ENCODE measurements at regions not wholly inside any gene's neighbourhood (a gene's known extent, or its start where the extent isn't known, plus 50 kb on each side); places are given as distances from the start of the nearest gene placed in this dataset.

DNA sequence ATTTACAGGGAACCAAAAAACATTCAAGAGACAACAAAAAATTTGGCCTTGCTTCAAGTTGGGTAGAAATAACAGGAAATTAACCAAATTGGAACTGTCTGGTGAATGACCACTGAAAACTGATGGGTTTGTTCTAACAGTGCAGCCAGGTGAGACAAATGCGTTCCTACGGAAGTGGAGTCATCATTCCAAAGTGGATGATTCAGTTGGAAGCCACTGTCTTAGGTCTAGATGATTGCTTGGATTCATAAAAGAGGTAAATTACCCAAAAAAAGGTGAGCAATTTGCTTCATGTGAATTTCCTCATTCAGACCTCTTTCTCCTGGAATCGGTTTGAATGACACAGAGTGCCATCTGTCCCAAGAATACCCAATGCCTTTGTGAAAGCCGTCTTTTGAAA, 87.1 kb upstream of the IPO5 start:
- DNase-seq (no peak), FAIRE-seq (no peak)
- H3K4me1 ChIP-seq (ENCODE audit: control insufficient read depth in 2 of 3, insufficient read depth in 2 of 3, low read depth in 1 of 3, low read length in 3 of 3) = no peaks in the 10 kb centered on the region
- no peaks in the 10 kb centered on the region for H3K27me3 ChIP-seq (ENCODE audit: control insufficient read depth, insufficient read depth, low read length)
- no peaks in the 10 kb centered on the region for H3K36me3 ChIP-seq (ENCODE audit: control insufficient read depth in 2 of 3, insufficient read depth in 3 of 3, low read length in 3 of 3)
- no peak overlapping the region for H3K27ac ChIP-seq (ENCODE audit: low read depth in 2 of 2, low read length in 2 of 2)
- H3K9me3 ChIP-seq (ENCODE audit: control insufficient read depth in 2 of 3, insufficient read depth in 1 of 3, low read length in 3 of 3) = peaks cover 0 to 4% (median 0%) of the 10 kb centered on the region in 3 donors
- no peak overlapping the region for H3K9ac ChIP-seq (ENCODE audit: low read length in 3 of 3)
- intact Hi-C loops (cut with DNase I) = no loop called here
- TF ChIP-seq, protein P1, sequence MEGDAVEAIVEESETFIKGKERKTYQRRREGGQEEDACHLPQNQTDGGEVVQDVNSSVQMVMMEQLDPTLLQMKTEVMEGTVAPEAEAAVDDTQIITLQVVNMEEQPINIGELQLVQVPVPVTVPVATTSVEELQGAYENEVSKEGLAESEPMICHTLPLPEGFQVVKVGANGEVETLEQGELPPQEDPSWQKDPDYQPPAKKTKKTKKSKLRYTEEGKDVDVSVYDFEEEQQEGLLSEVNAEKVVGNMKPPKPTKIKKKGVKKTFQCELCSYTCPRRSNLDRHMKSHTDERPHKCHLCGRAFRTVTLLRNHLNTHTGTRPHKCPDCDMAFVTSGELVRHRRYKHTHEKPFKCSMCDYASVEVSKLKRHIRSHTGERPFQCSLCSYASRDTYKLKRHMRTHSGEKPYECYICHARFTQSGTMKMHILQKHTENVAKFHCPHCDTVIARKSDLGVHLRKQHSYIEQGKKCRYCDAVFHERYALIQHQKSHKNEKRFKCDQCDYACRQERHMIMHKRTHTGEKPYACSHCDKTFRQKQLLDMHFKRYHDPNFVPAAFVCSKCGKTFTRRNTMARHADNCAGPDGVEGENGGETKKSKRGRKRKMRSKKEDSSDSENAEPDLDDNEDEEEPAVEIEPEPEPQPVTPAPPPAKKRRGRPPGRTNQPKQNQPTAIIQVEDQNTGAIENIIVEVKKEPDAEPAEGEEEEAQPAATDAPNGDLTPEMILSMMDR (IDR thresholded peaks at IDR 0.05; ENCODE audit: borderline replicate concordance, extremely low read depth, insufficient read depth) = no peak
- H3K4me3 ChIP-seq (ENCODE audit: low read length in 3 of 3) = no peak overlapping the region

DNA sequence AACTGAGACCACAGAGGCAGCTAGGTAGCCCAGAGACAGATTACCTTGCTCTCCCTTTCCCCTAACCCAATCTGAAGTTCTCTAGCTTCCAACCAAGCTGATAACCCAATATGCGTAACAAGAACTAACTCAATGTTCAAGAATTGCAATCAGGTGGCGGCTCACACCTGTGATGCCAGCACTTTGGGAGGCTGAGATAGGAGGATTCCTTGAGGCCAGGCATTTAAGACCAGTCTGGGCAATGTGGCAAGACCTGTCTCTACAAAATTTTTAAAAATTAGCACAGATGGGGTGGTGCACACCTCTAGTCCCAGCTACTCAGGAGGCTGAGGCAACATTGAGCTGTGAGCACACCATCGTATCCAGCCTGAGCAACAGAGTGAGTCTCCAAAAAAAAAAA, 86.7 kb upstream of the IPO5 start:
- no peak for FAIRE-seq
- Histone ChIP-seq H3K4me3 (ENCODE audit: low read length in 3 of 3) (no peak overlapping the region), H3K36me3 (ENCODE audit: control insufficient read depth in 2 of 3, insufficient read depth in 3 of 3, low read length in 3 of 3) (no peaks in the 10 kb centered on the region), H3K9ac (ENCODE audit: low read length in 3 of 3) (no peak overlapping the region), H3K9me3 (ENCODE audit: control insufficient read depth in 2 of 3, insufficient read depth in 1 of 3, low read length in 3 of 3) (peaks cover 0 to 4% (median 0%) of the 10 kb centered on the region in 3 donors), H3K27ac (ENCODE audit: low read depth in 2 of 2, low read length in 2 of 2) (no peak overlapping the region), H3K4me1 (ENCODE audit: control insufficient read depth in 2 of 3, insufficient read depth in 2 of 3, low read depth in 1 of 3, low read length in 3 of 3) (no peaks in the 10 kb centered on the region), H3K27me3 (ENCODE audit: control insufficient read depth, insufficient read depth, low read length) (no peaks in the 10 kb centered on the region)
- TF ChIP-seq, protein P1 (IDR thresholded peaks at IDR 0.05; ENCODE audit: borderline replicate concordance, extremely low read depth, insufficient read depth) = no peak
- intact Hi-C loops (cut with DNase I) = no loop called here
- no peak for DNase-seq

DNA sequence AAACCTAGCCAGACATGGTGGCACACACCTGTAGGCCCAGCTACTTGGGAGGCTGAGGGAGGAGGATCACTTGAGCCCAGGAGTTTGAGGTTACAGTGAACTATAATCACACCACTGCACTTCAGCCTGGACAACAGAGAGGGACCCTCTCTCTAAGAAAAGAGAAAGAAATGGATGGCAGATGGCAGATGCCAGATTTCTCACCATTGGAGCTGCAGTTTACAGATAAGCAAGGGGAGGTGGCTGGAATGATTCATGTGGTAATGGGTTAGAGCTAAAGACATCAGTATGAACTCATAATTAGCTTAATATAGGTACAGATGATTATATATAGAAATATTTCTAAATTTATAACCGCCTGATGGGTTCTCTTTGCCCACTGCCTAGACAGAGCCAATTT, 80.1 kb upstream of the IPO5 start:
- Histone ChIP-seq H3K36me3 (ENCODE audit: control insufficient read depth in 2 of 3, insufficient read depth in 3 of 3, low read length in 3 of 3) (no peaks in the 10 kb centered on the region), H3K27me3 (ENCODE audit: control insufficient read depth, insufficient read depth, low read length) (no peaks in the 10 kb centered on the region), H3K9me3 (ENCODE audit: control insufficient read depth in 2 of 3, insufficient read depth in 1 of 3, low read length in 3 of 3) (no peaks in the 10 kb centered on the region), H3K27ac (ENCODE audit: low read depth in 2 of 2, low read length in 2 of 2) (no peak overlapping the region), H3K4me1 (ENCODE audit: control insufficient read depth in 2 of 3, insufficient read depth in 2 of 3, low read depth in 1 of 3, low read length in 3 of 3) (no peaks in the 10 kb centered on the region), H3K4me3 (ENCODE audit: low read length in 3 of 3) (no peak overlapping the region), H3K9ac (ENCODE audit: low read length in 3 of 3) (no peak overlapping the region)
- intact Hi-C loops (cut with DNase I) = no loop called here
- DNase-seq (no peak), FAIRE-seq (no peak)
- TF ChIP-seq, protein P1 (IDR thresholded peaks at IDR 0.05; ENCODE audit: borderline replicate concordance, extremely low read depth, insufficient read depth) = no peak

DNA sequence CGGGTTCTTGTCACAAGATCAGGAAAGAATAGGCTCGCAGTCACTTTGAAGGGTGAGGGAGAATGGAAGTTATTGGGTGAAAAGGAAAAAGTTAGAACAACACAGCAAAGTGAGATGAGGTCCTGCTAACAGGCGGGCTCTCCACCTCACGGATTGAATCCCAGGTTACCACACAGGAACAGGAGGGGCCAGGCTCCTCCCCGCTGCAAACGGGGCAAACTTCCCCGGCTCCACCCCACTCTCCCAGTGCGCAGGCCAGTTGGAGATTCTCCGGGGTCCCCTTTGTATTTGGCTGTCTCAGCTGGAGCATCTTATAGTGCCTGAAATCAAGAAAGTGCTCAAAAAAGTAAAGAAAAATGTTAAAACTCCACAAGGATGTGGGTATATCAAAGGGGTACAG, 78.3 kb upstream of the IPO5 start:
- H3K27ac ChIP-seq (ENCODE audit: low read depth in 2 of 2, low read length in 2 of 2) = no peak overlapping the region
- DNase-seq (no peak), FAIRE-seq (no peak)
- TF ChIP-seq, protein P1 (IDR thresholded peaks at IDR 0.05; ENCODE audit: borderline replicate concordance, extremely low read depth, insufficient read depth) = no peak
- H3K27me3 ChIP-seq (ENCODE audit: control insufficient read depth, insufficient read depth, low read length) = no peaks in the 10 kb centered on the region
- intact Hi-C loops (cut with DNase I) = no loop called here
- no peaks in the 10 kb centered on the region for H3K4me1 ChIP-seq (ENCODE audit: control insufficient read depth in 2 of 3, insufficient read depth in 2 of 3, low read depth in 1 of 3, low read length in 3 of 3)
- no peak overlapping the region for H3K9ac ChIP-seq (ENCODE audit: low read length in 3 of 3)
- H3K36me3 ChIP-seq (ENCODE audit: control insufficient read depth in 2 of 3, insufficient read depth in 3 of 3, low read length in 3 of 3) = no peaks in the 10 kb centered on the region
- H3K4me3 ChIP-seq (ENCODE audit: low read length in 3 of 3) = no peak overlapping the region
- H3K9me3 ChIP-seq (ENCODE audit: control insufficient read depth in 2 of 3, insufficient read depth in 1 of 3, low read length in 3 of 3) = no peaks in the 10 kb centered on the region

All from kidney (tissue), 13 donors.